ENCODE measurements at regions not wholly inside any gene's neighbourhood (a gene's known extent, or its start where the extent isn't known, plus 50 kb on each side); places are given as distances from the start of the nearest gene placed in this dataset.

DNA sequence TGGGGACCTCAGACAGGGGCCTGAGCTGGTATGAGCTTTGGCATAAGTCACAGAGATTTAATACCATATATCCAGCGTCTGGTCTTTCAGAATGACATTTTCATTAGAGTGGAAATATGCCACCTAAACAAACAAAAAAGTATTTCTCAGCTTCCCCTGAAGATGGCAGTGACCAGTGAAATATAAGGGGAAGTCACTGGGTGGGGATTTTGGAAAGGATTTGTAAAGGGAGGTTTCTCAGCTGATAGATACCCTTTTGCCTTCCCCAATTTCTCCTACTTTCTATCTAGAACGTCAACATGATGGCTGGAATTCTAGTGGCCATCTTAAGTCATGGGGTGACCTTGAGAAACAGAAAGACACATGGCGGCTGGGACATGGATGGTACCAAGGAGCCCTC lies 137.7 kb upstream of the LRFN2 start:
- Histone ChIP-seq H3K4me1 (ENCODE audit: insufficient read depth, low read length) (peaks cover 14% of the 10 kb centered on the region; the same call in 1 of the 2 replicates), H3K27ac (ENCODE audit: extremely low read length, insufficient read depth, low read length) (no peak overlapping the region), H3K79me2 (ENCODE audit: insufficient read depth, low read length) (no peaks in the 10 kb centered on the region), H3K9me3 (ENCODE audit: low read length) (no peaks in the 10 kb centered on the region), H3K27me3 (ENCODE audit: control insufficient read depth in 1 of 2, insufficient read depth in 2 of 2, low read length in 2 of 2) (peaks cover 0 to 9% of the 10 kb centered on the region in 2 experiments; a peak in 2 of 5 replicates), H3K9ac (ENCODE audit: insufficient read depth, low read depth, low read length) (no peak overlapping the region), H3K4me3 (replicated peaks in 1 of 3; ENCODE audit: insufficient read depth in 1 of 3, low read depth in 2 of 3, low read length in 3 of 3) (no peak overlapping the region), H4K20me1 (ENCODE audit: insufficient read depth, low read length) (no peaks in the 10 kb centered on the region), H3K4me2 (ENCODE audit: low read depth, low read length) (no peak overlapping the region), H3K36me3 (replicated peaks in 1 of 2; ENCODE audit: control insufficient read depth in 1 of 2, insufficient read depth in 2 of 2, low read length in 2 of 2) (no peaks in the 10 kb centered on the region), H2AFZ (ENCODE audit: low read length) (no peak overlapping the region)
- FAIRE-seq (no peak), ATAC-seq (no peak), DNase-seq (ENCODE audit: low spot score) (no peak)
- TF ChIP-seq, protein P1, sequence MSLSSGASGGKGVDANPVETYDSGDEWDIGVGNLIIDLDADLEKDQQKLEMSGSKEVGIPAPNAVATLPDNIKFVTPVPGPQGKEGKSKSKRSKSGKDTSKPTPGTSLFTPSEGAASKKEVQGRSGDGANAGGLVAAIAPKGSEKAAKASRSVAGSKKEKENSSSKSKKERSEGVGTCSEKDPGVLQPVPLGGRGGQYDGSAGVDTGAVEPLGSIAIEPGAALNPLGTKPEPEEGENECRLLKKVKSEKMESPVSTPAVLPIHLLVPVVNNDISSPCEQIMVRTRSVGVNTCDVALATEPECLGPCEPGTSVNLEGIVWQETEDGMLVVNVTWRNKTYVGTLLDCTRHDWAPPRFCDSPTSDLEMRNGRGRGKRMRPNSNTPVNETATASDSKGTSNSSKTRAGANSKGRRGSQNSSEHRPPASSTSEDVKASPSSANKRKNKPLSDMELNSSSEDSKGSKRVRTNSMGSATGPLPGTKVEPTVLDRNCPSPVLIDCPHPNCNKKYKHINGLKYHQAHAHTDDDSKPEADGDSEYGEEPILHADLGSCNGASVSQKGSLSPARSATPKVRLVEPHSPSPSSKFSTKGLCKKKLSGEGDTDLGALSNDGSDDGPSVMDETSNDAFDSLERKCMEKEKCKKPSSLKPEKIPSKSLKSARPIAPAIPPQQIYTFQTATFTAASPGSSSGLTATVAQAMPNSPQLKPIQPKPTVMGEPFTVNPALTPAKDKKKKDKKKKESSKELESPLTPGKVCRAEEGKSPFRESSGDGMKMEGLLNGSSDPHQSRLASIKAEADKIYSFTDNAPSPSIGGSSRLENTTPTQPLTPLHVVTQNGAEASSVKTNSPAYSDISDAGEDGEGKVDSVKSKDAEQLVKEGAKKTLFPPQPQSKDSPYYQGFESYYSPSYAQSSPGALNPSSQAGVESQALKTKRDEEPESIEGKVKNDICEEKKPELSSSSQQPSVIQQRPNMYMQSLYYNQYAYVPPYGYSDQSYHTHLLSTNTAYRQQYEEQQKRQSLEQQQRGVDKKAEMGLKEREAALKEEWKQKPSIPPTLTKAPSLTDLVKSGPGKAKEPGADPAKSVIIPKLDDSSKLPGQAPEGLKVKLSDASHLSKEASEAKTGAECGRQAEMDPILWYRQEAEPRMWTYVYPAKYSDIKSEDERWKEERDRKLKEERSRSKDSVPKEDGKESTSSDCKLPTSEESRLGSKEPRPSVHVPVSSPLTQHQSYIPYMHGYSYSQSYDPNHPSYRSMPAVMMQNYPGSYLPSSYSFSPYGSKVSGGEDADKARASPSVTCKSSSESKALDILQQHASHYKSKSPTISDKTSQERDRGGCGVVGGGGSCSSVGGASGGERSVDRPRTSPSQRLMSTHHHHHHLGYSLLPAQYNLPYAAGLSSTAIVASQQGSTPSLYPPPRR (CRISPR knock-in tag; IDR thresholded peaks at IDR 0.05; ENCODE audit: borderline replicate concordance) = no peak
- TF ChIP-seq ZNF788 (CRISPR knock-in tag; IDR thresholded peaks at IDR 0.05; ENCODE audit: borderline replicate concordance) (no peak), RFX3 (CRISPR knock-in tag; IDR thresholded peaks at IDR 0.05) (no peak), FOSL2 (CRISPR knock-in tag; IDR thresholded peaks at IDR 0.05) (no peak), ZNF276 (CRISPR knock-in tag; IDR thresholded peaks at IDR 0.05; ENCODE audit: low read depth) (no peak), KDM6A (CRISPR knock-in tag; IDR thresholded peaks at IDR 0.05; ENCODE audit: low read depth) (no peak), ZNF124 (CRISPR knock-in tag; IDR thresholded peaks at IDR 0.05) (no peak), TAF1 (CRISPR knock-in tag; IDR thresholded peaks at IDR 0.05) (no peak)
- TF ChIP-seq, protein P2, sequence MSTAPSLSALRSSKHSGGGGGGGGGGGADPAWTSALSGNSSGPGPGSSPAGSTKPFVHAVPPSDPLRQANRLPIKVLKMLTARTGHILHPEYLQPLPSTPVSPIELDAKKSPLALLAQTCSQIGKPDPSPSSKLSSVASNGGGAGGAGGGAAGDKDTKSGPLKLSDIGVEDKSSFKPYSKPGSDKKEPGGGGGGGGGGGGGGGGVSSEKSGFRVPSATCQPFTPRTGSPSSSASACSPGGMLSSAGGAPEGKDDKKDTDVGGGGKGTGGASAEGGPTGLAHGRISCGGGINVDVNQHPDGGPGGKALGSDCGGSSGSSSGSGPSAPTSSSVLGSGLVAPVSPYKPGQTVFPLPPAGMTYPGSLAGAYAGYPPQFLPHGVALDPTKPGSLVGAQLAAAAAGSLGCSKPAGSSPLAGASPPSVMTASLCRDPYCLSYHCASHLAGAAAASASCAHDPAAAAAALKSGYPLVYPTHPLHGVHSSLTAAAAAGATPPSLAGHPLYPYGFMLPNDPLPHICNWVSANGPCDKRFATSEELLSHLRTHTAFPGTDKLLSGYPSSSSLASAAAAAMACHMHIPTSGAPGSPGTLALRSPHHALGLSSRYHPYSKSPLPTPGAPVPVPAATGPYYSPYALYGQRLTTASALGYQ (CRISPR knock-in tag; IDR thresholded peaks at IDR 0.05) = no peak
- ChIA-PET CTCF (ENCODE audit: low intra/inter-chr PET ratio, low total read pairs) (no interaction called here), POLR2A (no interaction called here)
- 21% methylated on average over 3 of the region's 3 CpGs for WGBS (ENCODE audit: low lambda C conversion rate)
- in situ Hi-C loops (cut with HindIII; ENCODE audit: extremely low pct_ligation_motif_present, low pct_unique_long_range_greater_than_20kb) (no loop called here), intact Hi-C loops (cut with micrococcal nuclease; ENCODE audit: unreplicated experiment) (no loop called here)
- no TSS peak for BruUV-seq (replicated peaks)
